ENCODE measurements at regions not wholly inside any gene's neighbourhood (a gene's known extent, or its start where the extent isn't known, plus 50 kb on each side); places are given as distances from the start of the nearest gene placed in this dataset.
"Not testable (repeated sequence)": the region's sequence is repeated elsewhere in the genome, so short reads cannot be mapped to it uniquely, and the experiment has no call there.

GRCh38 chr5:92852219-92852618, 728.8 kb downstream of the NR2F1-AS1 start:
- FAIRE-seq = no peak

- no peak for FAIRE-seq
Measured at GRCh38 chr5:92850886-92851285, 730.1 kb downstream of the NR2F1-AS1 start.

GRCh38 chr5:92849756-92850155, 731.3 kb downstream of the NR2F1-AS1 start:
- FAIRE-seq = no peak

- FAIRE-seq = no peak
Measured at GRCh38 chr5:92841604-92842155, 739.3 kb downstream of the NR2F1-AS1 start.

- no peak for FAIRE-seq
Measured at GRCh38 chr5:92838253-92838652, 742.8 kb downstream of the NR2F1-AS1 start.

GRCh38 chr5:92836855-92837755, 743.9 kb downstream of the NR2F1-AS1 start:
- peak; percentile 13 for FAIRE-seq

- no peak for FAIRE-seq
Measured at GRCh38 chr5:92835712-92836111, 745.3 kb downstream of the NR2F1-AS1 start.

GRCh38 chr5:92823551-92823950, 757.5 kb downstream of the NR2F1-AS1 start:
- FAIRE-seq = not testable (repeated sequence)

- no peak for FAIRE-seq
Measured at GRCh38 chr5:92822183-92822582, 758.8 kb downstream of the NR2F1-AS1 start.

- no peak for FAIRE-seq
Measured at GRCh38 chr5:92809855-92810465, 771.1 kb downstream of the NR2F1-AS1 start.

GRCh38 chr5:92808474-92808873, 772.5 kb downstream of the NR2F1-AS1 start:
- peak; percentile 94 for FAIRE-seq

- no peak for FAIRE-seq
Measured at GRCh38 chr5:92807085-92807484, 773.9 kb downstream of the NR2F1-AS1 start.

- FAIRE-seq = peak; percentile 98
Measured at GRCh38 chr5:92805446-92805845, 775.6 kb downstream of the NR2F1-AS1 start.

GRCh38 chr5:92801911-92802310, 779.1 kb downstream of the NR2F1-AS1 start:
- FAIRE-seq = peak; percentile 98

- FAIRE-seq = no peak
Measured at GRCh38 chr5:92800365-92800764, 780.7 kb downstream of the NR2F1-AS1 start.

GRCh38 chr5:92795633-92796032, 785.4 kb downstream of the NR2F1-AS1 start:
- FAIRE-seq = no peak

GRCh38 chr5:92780057-92780456, 801.0 kb downstream of the NR2F1-AS1 start:
- FAIRE-seq = no peak

- peak; percentile 99 for FAIRE-seq
Measured at GRCh38 chr5:92779536-92779935, 801.5 kb downstream of the NR2F1-AS1 start.

- peak; percentile 27 for FAIRE-seq
Measured at GRCh38 chr5:92778261-92778660, 802.8 kb downstream of the NR2F1-AS1 start.

- FAIRE-seq = no peak
Measured at GRCh38 chr5:92777421-92777820, 803.6 kb downstream of the NR2F1-AS1 start.

GRCh38 chr5:92775711-92776615, 805.1 kb downstream of the NR2F1-AS1 start:
- FAIRE-seq = peak; percentile 98

- peak; percentile 100 for FAIRE-seq
Measured at GRCh38 chr5:92769978-92770377, 811.0 kb downstream of the NR2F1-AS1 start.

- peak; percentile 97 for FAIRE-seq
Measured at GRCh38 chr5:92761585-92761984, 819.4 kb downstream of the NR2F1-AS1 start.
